ENCODE measurements at regions not wholly inside any gene's neighbourhood (a gene's known extent, or its start where the extent isn't known, plus 50 kb on each side); places are given as distances from the start of the nearest gene placed in this dataset.

GRCh38 chr15:62828364-62828763, 214.2 kb upstream of the TPM1 start:
- TF ChIP-seq EP300 (IDR thresholded peaks at IDR 0.05; ENCODE audit: borderline replicate concordance) (no peak), CREB1 (IDR thresholded peaks at IDR 0.05; ENCODE audit: low read depth) (no peak), TCF12 (IDR thresholded peaks at IDR 0.05; ENCODE audit: low read depth) (no peak), FOXM1 (IDR thresholded peaks at IDR 0.05; ENCODE audit: borderline replicate concordance, low read depth) (no peak), REST (IDR thresholded peaks at IDR 0.05; ENCODE audit: low read depth) (no peak), YY1 (IDR thresholded peaks at IDR 0.05; ENCODE audit: low read depth) (no peak), EGR1 (IDR thresholded peaks at IDR 0.05) (no peak), TAF1 (IDR thresholded peaks at IDR 0.05; ENCODE audit: low read depth) (no peak), RAD21 (IDR thresholded peaks at IDR 0.05; ENCODE audit: low read depth) (no peak), USF1 (IDR thresholded peaks at IDR 0.05) (no peak), CEBPB (IDR thresholded peaks at IDR 0.05) (no peak), TEAD4 (IDR thresholded peaks at IDR 0.05) (no peak), NFIC (IDR thresholded peaks at IDR 0.05) (no peak), ZBTB7A (IDR thresholded peaks at IDR 0.05; ENCODE audit: low read depth) (no peak)
